BE2C (cell line): ENCODE measurements at regions not wholly inside any gene's neighbourhood (a gene's known extent, or its start where the extent isn't known, plus 50 kb on each side); places are given as distances from the start of the nearest gene placed in this dataset.

Experiments used
- DNase-seq: peaks from one replicate; pipeline ENCODE4 v3.0.0-alpha.2; 2020
- H3K27me3 ChIP-seq: fragments of 250-450 bp; sonication (Bioruptor Pico); 2 replicates; pipeline ENCODE4 v1.5.1; 2020; ENCODE audit warnings: mild to moderate bottlenecking
- H3K36me3 ChIP-seq: fragments of 250-450 bp; sonication (Bioruptor Pico); 2 replicates; pipeline ENCODE4 v1.5.1; 2020; ENCODE audit warnings: mild to moderate bottlenecking
- H3K4me1 ChIP-seq: fragments of 250-450 bp; sonication (Bioruptor Pico); 2 replicates; pipeline ENCODE4 v1.5.1; 2020
- H3K4me3 ChIP-seq: 2 replicates; pipeline ENCODE4 v1.5.1; 2011; ENCODE audit warnings: low read depth, low read length
- H3K9me3 ChIP-seq: fragments of 250-450 bp; sonication (Bioruptor Pico); 2 replicates; pipeline ENCODE4 v1.5.1; 2020
- CTCF ChIP-seq: IDR thresholded peaks from 2 replicates; pipeline ENCODE4 v1.5.1; 2012; ENCODE audit warnings: mild to moderate bottlenecking, low read depth, low read length

DNA sequence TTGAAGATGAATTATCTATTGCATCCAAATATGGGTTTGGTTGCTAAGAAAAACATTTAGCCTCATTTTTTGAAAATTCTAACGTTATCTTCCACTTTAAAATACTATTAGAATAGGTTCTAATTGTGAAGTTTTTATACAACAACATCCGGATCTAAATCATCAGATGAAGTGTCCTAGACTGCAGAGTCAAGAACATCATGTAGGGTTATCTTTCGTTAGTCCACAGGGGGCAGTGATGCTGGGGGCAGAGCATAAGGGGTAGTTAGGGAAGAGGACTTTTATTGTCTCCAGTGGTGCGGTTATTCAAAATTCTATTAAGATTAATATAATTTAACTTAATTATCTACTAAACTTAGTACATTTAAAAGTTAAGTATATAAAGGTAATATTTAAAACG, 990.6 kb upstream of the PHF14 start:
- Histone ChIP-seq H3K27me3 (no peaks in the 10 kb centered on the region), H3K4me3 (no peak overlapping the region), H3K9me3 (no peaks in the 10 kb centered on the region), H3K36me3 (no peaks in the 10 kb centered on the region), H3K4me1 (peaks cover 7% of the 10 kb centered on the region; the same call in 1 of the 2 replicates)
- TF ChIP-seq CTCF, result peak; percentile 22; the same call in 1 of the 2 replicates
- no peak for DNase-seq

GRCh38 chr7:10015687-10016086, 958.0 kb upstream of the PHF14 start:
- Histone ChIP-seq H3K27me3 (no peaks in the 10 kb centered on the region), H3K36me3 (no peaks in the 10 kb centered on the region), H3K4me3 (no peak overlapping the region), H3K4me1 (no peaks in the 10 kb centered on the region), H3K9me3 (no peaks in the 10 kb centered on the region; the same call in 1 of the 2 replicates)
- DNase-seq, result no peak
- peak; percentile 11; the same call in 1 of the 2 replicates for TF ChIP-seq CTCF

DNA sequence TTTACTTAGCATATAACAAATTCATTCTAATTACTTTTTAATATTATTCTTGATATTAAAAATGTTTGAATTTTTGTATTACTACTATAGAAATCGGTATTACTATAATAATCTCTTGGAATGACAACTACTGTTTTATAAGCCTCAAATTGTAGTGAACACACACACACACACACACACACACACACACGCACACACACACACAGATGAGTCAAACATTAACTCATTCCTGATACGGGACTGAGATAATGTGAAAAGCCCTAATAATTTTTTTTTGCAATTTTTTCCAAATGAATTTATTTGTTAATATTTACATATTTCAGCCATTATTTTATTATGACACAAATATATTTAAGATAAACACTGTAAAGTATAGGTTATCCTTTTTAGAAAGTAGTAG, 951.2 kb upstream of the PHF14 start:
- Histone ChIP-seq H3K27me3 (no peaks in the 10 kb centered on the region), H3K9me3 (no peaks in the 10 kb centered on the region), H3K4me3 (no peak overlapping the region), H3K36me3 (no peaks in the 10 kb centered on the region), H3K4me1 (peaks cover 5% of the 10 kb centered on the region)
- no peak for TF ChIP-seq CTCF
- DNase-seq, result no peak

GRCh38 chr7:10022957-10023356, 950.7 kb upstream of the PHF14 start:
- TF ChIP-seq CTCF, result peak; percentile 84

GRCh38 chr7:10034843-10035556, 938.7 kb upstream of the PHF14 start:
- Histone ChIP-seq H3K9me3 (no peaks in the 10 kb centered on the region), H3K27me3 (no peaks in the 10 kb centered on the region), H3K4me3 (no peak overlapping the region), H3K36me3 (no peaks in the 10 kb centered on the region), H3K4me1 (0 out of 2 replicates have a peak, but pooled peaks cover under 1% of the 10 kb centered on the region)
- no peak for DNase-seq
- no peak for TF ChIP-seq CTCF

More at GRCh38 chr7:10022957-10023356, 950.7 kb upstream of the PHF14 start:
- no peaks in the 10 kb centered on the region for H3K27me3 ChIP-seq
- no peak overlapping the region for H3K4me3 ChIP-seq
- H3K9me3 ChIP-seq, result no peaks in the 10 kb centered on the region
- peaks cover 5% of the 10 kb centered on the region for H3K4me1 ChIP-seq
- H3K36me3 ChIP-seq, result no peaks in the 10 kb centered on the region
- peak; percentile 70 for DNase-seq

GRCh38 chr7:10036693-10037092, 937.0 kb upstream of the PHF14 start:
- no peak for DNase-seq
- H3K4me3 ChIP-seq, result no peak overlapping the region
- TF ChIP-seq CTCF, result no peak
- H3K27me3 ChIP-seq, result no peaks in the 10 kb centered on the region
- no peaks in the 10 kb centered on the region for H3K36me3 ChIP-seq
- no peaks in the 10 kb centered on the region for H3K9me3 ChIP-seq
- H3K4me1 ChIP-seq, result no peaks in the 10 kb centered on the region
